Neural progenitor cell (in vitro differentiated cells): ENCODE measurements at regions not wholly inside any gene's neighbourhood (a gene's known extent, or its start where the extent isn't known, plus 50 kb on each side); places are given as distances from the start of the nearest gene placed in this dataset.

Source experiments
- DNase-seq: peaks from one replicate; pipeline ENCODE4 v3.0.0-alpha.2; 2016; ENCODE audit warnings: low spot score
- H2AFZ ChIP-seq: fragments of 200-600 bp; sonication (generic); replicated peaks from 2 replicates; pipeline ENCODE4 v1.6.1; 2016; ENCODE audit warnings: antibody characterized with exemption
- H3F3A ChIP-seq: fragments of 200-600 bp; sonication (generic); 2 replicates; pipeline ENCODE4 v1.6.1; 2016; ENCODE audit warnings: antibody characterized with exemption, low read depth
- H3K27ac ChIP-seq: fragments of 200-600 bp; sonication (generic); 2 replicates; pipeline ENCODE4 v1.5.1; 2016; ENCODE audit warnings: mild to moderate bottlenecking
- H3K27me3 ChIP-seq: fragments of 200-600 bp; sonication (generic); 2 replicates; pipeline ENCODE4 v1.6.1; 2016; ENCODE audit warnings: mild to moderate bottlenecking, moderate library complexity
- H3K36me3 ChIP-seq: fragments of 200-600 bp; sonication (generic); 2 replicates; pipeline ENCODE4 v1.5.1; 2016
- H3K4me1 ChIP-seq: fragments of 200-600 bp; sonication (generic); 2 replicates; pipeline ENCODE4 v1.6.1; 2016; ENCODE audit warnings: mixed run types
- H3K4me2 ChIP-seq: fragments of 200-600 bp; sonication (generic); 2 replicates; pipeline ENCODE4 v1.6.1; 2016
- H3K4me3 ChIP-seq: fragments of 200-600 bp; sonication (generic); 2 replicates; pipeline ENCODE4 v1.5.1; 2016
- H3K79me2 ChIP-seq: fragments of 200-600 bp; sonication (generic); 2 replicates; pipeline ENCODE4 v1.6.1; 2016; ENCODE audit warnings: low read depth
- H3K9ac ChIP-seq: fragments of 200-600 bp; sonication (generic); 2 replicates; pipeline ENCODE4 v1.6.1; 2016
- H3K9me3 ChIP-seq: fragments of 200-600 bp; sonication (generic); 2 replicates; pipeline ENCODE4 v1.5.1; 2016; ENCODE audit warnings: low read depth
- H4K20me1 ChIP-seq: fragments of 200-600 bp; sonication (generic); 2 replicates; pipeline ENCODE4 v1.6.1; 2016; ENCODE audit warnings: low read depth
- H3K27ac Mint-ChIP-seq: 3 replicates; pipeline ENCODE4 v1.8.0; 2021; ENCODE audit warnings: mixed read lengths
- H3K27me3 Mint-ChIP-seq: 2 replicates; pipeline ENCODE4 v1.8.0; 2022; ENCODE audit warnings: low read depth, mild to moderate bottlenecking, inconsistent platforms, moderate library complexity, mixed read lengths; ENCODE audit not compliant: insufficient read depth
- H3K36me3 Mint-ChIP-seq: 3 replicates; pipeline ENCODE4 v1.8.0; 2021; ENCODE audit warnings: mixed read lengths
- H3K4me1 Mint-ChIP-seq: 3 replicates; pipeline ENCODE4 v1.8.0; 2021; ENCODE audit warnings: mixed read lengths
- H3K4me3 Mint-ChIP-seq: 3 replicates; pipeline ENCODE4 v1.8.0; 2021; ENCODE audit warnings: mild to moderate bottlenecking, moderate library complexity, mixed read lengths
- H3K9me3 Mint-ChIP-seq: 3 replicates; pipeline ENCODE4 v1.8.0; 2020; ENCODE audit warnings: mixed read lengths
- CTCF ChIP-seq: fragments of 200-600 bp; sonication (generic); IDR thresholded peaks from 2 replicates; pipeline ENCODE4 v1.5.1; 2017; ENCODE audit warnings: antibody characterized with exemption, mild to moderate bottlenecking
- EZH2 ChIP-seq: fragments of 200-600 bp; sonication (generic); IDR thresholded peaks from 2 replicates; pipeline ENCODE4 v1.6.1; 2017; ENCODE audit warnings: antibody characterized with exemption, mild to moderate bottlenecking, moderate library complexity
- EZH2phosphoT487 ChIP-seq: fragments of 200-600 bp; sonication (generic); IDR thresholded peaks from 2 replicates; pipeline ENCODE4 v1.6.1; 2017; ENCODE audit warnings: antibody characterized with exemption

GRCh38 chr5:154607746-154608145, 129.7 kb upstream of the HAND1 start:
- Mint-ChIP-seq H3K27ac (no peak overlapping the region), H3K4me1 (peaks cover 19% of the 10 kb centered on the region), H3K36me3 (no peaks in the 10 kb centered on the region), H3K9me3 (no peaks in the 10 kb centered on the region), H3K4me3 (no peak overlapping the region), H3K27me3 (peaks cover 46% of the 10 kb centered on the region)
- Histone ChIP-seq H3K9ac (no peak overlapping the region), H3K9me3 (no peaks in the 10 kb centered on the region), H3F3A (peaks cover 20% of the 10 kb centered on the region), H3K79me2 (no peaks in the 10 kb centered on the region), H3K4me1 (peaks cover 28% of the 10 kb centered on the region), H3K27ac (no peak overlapping the region), H4K20me1 (no peaks in the 10 kb centered on the region), H3K4me3 (no peak overlapping the region), H2AFZ (no peak overlapping the region), H3K27me3 (peaks cover 66% of the 10 kb centered on the region), H3K4me2 (no peak overlapping the region), H3K36me3 (no peaks in the 10 kb centered on the region)
- no peak for TF ChIP-seq EZH2
- TF ChIP-seq CTCF = no peak
- no peak for TF ChIP-seq EZH2phosphoT487
- DNase-seq = peak; percentile 38

- Histone ChIP-seq H3F3A (peaks cover 12% of the 10 kb centered on the region), H3K27me3 (peaks cover 56% of the 10 kb centered on the region), H4K20me1 (no peaks in the 10 kb centered on the region), H3K27ac (no peak overlapping the region), H3K4me2 (no peak overlapping the region), H3K4me3 (no peak overlapping the region), H3K4me1 (peaks cover 23% of the 10 kb centered on the region), H3K36me3 (no peaks in the 10 kb centered on the region), H2AFZ (no peak overlapping the region), H3K79me2 (no peaks in the 10 kb centered on the region), H3K9me3 (no peaks in the 10 kb centered on the region), H3K9ac (no peak overlapping the region)
- Mint-ChIP-seq H3K36me3 (no peaks in the 10 kb centered on the region), H3K4me1 (peaks cover 16% of the 10 kb centered on the region), H3K9me3 (no peaks in the 10 kb centered on the region), H3K27ac (no peak overlapping the region), H3K27me3 (peaks cover 34% of the 10 kb centered on the region), H3K4me3 (no peak overlapping the region)
- TF ChIP-seq EZH2phosphoT487 (no peak), CTCF (no peak), EZH2 (no peak)
- DNase-seq = no peak
Observed at GRCh38 chr5:154606246-154606645, 128.2 kb upstream of the HAND1 start.

- Mint-ChIP-seq H3K9me3 (no peaks in the 10 kb centered on the region), H3K27ac (no peak overlapping the region), H3K4me3 (peak overlapping the region; percentile 52), H3K36me3 (no peaks in the 10 kb centered on the region), H3K4me1 (peaks cover 8% of the 10 kb centered on the region), H3K27me3 (peaks cover 19% of the 10 kb centered on the region)
- Histone ChIP-seq H3K4me2 (peak overlapping the region; percentile 50), H3K36me3 (no peaks in the 10 kb centered on the region), H3K4me1 (peaks cover 14% of the 10 kb centered on the region), H3K79me2 (no peaks in the 10 kb centered on the region), H3K27me3 (peaks cover 34% of the 10 kb centered on the region), H2AFZ (peak overlapping the region; percentile 35), H3K9ac (no peak overlapping the region), H3K9me3 (no peaks in the 10 kb centered on the region), H3K4me3 (peak overlapping the region; percentile 12), H3K27ac (no peak overlapping the region), H4K20me1 (no peaks in the 10 kb centered on the region), H3F3A (peaks cover 9% of the 10 kb centered on the region)
- peak; percentile 40 for DNase-seq
- TF ChIP-seq EZH2phosphoT487 = no peak
Observed at GRCh38 chr5:154603953-154604679, 126.1 kb upstream of the HAND1 start.

GRCh38 chr5:154603485-154603884, 125.5 kb upstream of the HAND1 start:
- Histone ChIP-seq H2AFZ (peak overlapping the region; percentile 35), H3K9me3 (no peaks in the 10 kb centered on the region), H3K9ac (no peak overlapping the region), H3K36me3 (no peaks in the 10 kb centered on the region), H3F3A (peaks cover 3% of the 10 kb centered on the region), H3K4me2 (no peak overlapping the region), H3K27ac (no peak overlapping the region), H3K4me1 (peaks cover 7% of the 10 kb centered on the region), H3K79me2 (no peaks in the 10 kb centered on the region), H3K4me3 (no peak overlapping the region), H3K27me3 (peaks cover 28% of the 10 kb centered on the region), H4K20me1 (no peaks in the 10 kb centered on the region)
- Mint-ChIP-seq H3K27me3 (peaks cover 19% of the 10 kb centered on the region), H3K4me3 (no peak overlapping the region), H3K27ac (no peak overlapping the region), H3K9me3 (no peaks in the 10 kb centered on the region), H3K36me3 (no peaks in the 10 kb centered on the region), H3K4me1 (peaks cover 1% of the 10 kb centered on the region)
- no peak for DNase-seq
- no peak for TF ChIP-seq EZH2phosphoT487
- TF ChIP-seq CTCF = no peak
- no peak for TF ChIP-seq EZH2
